ENCODE measurements at regions not wholly inside any gene's neighbourhood (a gene's known extent, or its start where the extent isn't known, plus 50 kb on each side); places are given as distances from the start of the nearest gene placed in this dataset.
"Not testable (repeated sequence)": the region's sequence is repeated elsewhere in the genome, so short reads cannot be mapped to it uniquely, and the experiment has no call there.

- DNase-seq: not testable (repeated sequence)
Observed at GRCh38 chr3:125831005-125831750, 137.8 kb upstream of the ROPN1B start.

- not testable (repeated sequence) for DNase-seq
Observed at GRCh38 chr3:125835562-125835961, 133.4 kb upstream of the ROPN1B start.

DNA sequence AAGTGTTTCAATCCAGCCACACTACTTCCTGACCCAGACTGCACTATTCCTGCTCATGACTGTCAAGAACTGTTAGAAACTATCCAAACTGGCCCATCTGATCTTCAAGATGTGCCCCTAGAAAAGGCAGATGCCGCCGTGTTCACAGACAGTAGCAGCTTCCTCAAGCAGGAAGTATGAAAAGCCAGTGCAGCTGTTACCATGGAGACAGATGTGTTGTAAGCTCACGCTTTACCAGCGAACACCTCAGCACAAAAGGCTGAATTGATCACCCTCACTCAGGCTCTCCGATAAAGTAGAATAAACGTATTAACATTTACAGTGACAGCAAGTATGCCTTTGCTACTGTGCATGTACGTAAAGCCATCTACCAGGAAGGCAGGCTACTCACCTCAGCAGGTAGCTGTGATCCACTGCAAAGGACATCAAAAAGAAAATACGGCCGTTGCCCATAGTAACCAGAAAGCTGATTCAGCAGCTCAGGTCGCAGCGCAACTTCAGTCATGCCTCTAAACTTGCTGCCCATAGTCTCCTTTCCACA is 132.9 kb upstream of the ROPN1B start:
- DNase-seq: not testable (repeated sequence)

- not testable (repeated sequence) for DNase-seq
Observed at GRCh38 chr3:125836786-125837185, 132.2 kb upstream of the ROPN1B start.

GRCh38 chr3:125838857-125839256 is 130.1 kb upstream of the ROPN1B start:
- DNase-seq: not testable (repeated sequence)

DNA sequence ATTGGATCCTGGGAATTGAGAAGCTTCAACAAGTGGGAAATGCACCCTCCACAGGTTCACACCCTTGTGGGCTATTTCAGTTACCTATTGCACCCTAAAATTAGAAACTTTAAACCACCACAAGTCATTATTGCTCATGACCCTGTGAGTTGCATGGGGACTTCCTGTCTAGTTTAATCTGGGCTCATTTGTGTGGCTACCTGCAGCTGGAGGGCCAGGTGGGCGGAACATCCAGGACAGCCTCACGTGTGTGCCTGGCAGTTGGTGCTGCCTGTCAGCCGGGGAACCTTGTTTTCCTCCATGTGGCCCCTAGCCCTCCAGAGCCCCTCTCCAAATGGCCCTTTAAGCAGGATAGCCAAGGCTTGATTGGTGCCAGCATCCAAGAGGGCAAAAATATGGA is 128.5 kb upstream of the ROPN1B start:
- not testable (repeated sequence) for DNase-seq

- not testable (repeated sequence) for DNase-seq
Observed at GRCh38 chr3:125847966-125848365, 121.0 kb upstream of the ROPN1B start.

- DNase-seq: not testable (repeated sequence)
Observed at GRCh38 chr3:125855006-125855405, 114.0 kb upstream of the ROPN1B start.

- not testable (repeated sequence) for DNase-seq
Observed at GRCh38 chr3:125860547-125860946, 108.4 kb upstream of the ROPN1B start.

GRCh38 chr3:125862841-125863254 is 106.1 kb upstream of the ROPN1B start:
- DNase-seq: not testable (repeated sequence)

- not testable (repeated sequence) for DNase-seq
Observed at GRCh38 chr3:125864532-125864931, 104.4 kb upstream of the ROPN1B start.

GRCh38 chr3:125886006-125886405 is 83.0 kb upstream of the ROPN1B start:
- not testable (repeated sequence) for DNase-seq

DNA sequence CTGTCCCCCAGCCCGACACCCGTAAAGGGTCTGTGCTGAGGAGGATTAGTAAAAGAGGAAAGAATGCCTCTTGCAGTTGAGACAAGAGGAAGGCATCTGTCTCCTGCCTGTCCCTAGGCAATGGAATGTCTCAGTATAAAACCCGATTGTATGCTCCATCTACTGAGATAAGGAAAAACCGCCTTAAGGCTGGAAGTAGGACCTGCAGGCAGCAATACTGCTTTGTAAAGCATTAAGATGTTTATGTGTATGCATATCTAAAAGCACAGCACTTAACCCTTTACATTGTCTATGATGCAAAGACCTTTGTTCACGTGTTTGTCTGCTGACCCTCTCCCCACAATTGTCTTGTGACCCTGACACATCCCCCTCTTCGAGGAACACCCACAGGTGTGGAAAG is 69.8 kb upstream of the ROPN1B start:
- not testable (repeated sequence) for DNase-seq

GRCh38 chr3:125901473-125901872 is 67.5 kb upstream of the ROPN1B start:
- DNase-seq: not testable (repeated sequence)

GRCh38 chr3:125903780-125904455 is 65.1 kb upstream of the ROPN1B start:
- DNase-seq: not testable (repeated sequence)

- not testable (repeated sequence) for DNase-seq
Observed at GRCh38 chr3:125907279-125907678, 61.7 kb upstream of the ROPN1B start.

GRCh38 chr3:125910851-125911250 is 58.1 kb upstream of the ROPN1B start:
- not testable (repeated sequence) for DNase-seq

DNA sequence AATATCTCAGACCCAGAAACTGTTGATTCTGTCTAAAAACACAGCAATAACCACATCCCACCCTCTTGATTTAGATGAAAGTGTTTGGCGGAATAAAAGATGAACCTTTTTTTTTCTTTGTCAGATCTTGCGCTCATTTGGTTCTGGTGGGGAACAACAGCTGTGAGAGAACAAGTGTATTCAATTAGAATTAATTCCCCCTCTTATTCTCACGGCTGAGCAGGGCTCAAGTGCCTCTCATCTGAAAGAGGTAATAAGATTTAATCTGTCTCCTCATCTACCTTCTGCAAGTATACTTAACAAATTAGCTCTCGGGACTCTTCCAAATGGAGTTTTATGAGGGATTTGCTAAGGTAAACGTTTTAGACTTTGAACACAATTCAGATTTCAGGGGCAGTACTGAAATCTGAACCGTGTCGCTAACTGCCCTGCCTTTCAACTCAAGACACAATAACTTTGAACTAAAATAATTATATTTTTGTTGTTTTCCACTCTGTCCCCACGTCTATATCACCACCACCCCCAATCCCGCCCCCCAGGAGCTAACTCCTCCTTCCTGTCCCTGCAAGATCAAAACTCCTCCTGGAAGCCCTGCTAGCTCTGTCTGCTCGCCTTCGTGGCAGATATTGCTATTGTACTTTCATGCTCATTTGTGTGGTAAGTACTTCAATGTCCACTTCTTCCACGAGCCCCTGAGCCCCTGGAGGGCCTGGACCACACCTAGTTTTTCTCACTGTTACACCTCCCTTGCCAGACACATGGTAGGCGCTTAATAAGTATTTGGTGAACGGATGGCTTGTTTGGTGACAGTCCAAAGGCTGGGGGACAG is 54.2 kb upstream of the ROPN1B start:
- DNase-seq: not testable (repeated sequence)

- not testable (repeated sequence) for DNase-seq
Observed at GRCh38 chr3:125915437-125915787, 53.6 kb upstream of the ROPN1B start.

GRCh38 chr3:125915792-125916375 is 53.1 kb upstream of the ROPN1B start:
- peak; percentile 99 for DNase-seq

GRCh38 chr3:125916376-125916978 is 52.5 kb upstream of the ROPN1B start:
- peak; percentile 98 for DNase-seq

DNA sequence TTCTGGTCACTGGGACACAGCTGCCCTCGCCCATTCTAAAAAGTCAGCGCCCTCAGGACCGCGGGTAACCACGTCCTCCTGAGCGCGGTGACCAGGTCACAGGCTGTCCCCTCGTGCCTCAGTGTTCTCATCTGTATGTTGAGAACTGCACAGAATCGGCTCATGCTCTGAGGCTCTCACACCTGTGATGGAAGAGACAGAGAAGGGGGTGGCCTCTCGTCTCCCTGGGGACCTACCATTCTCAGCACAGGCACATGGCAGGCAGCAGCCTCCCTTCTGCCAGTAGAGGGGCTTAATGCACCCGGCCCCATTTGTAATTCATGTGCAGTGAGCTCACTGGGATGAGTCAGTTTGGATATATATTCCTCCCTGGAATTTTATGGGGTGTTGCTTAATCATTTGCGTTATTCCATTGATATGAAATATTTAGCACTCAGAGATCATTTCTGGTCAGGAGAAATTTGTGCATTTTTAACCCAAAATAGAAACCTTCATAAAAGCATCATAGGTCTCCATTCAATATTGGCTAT is 51.9 kb upstream of the ROPN1B start:
- DNase-seq: not testable (repeated sequence)
